Progenitor cell of endocrine pancreas (in vitro differentiated cells): ENCODE measurements at regions not wholly inside any gene's neighbourhood (a gene's known extent, or its start where the extent isn't known, plus 50 kb on each side); places are given as distances from the start of the nearest gene placed in this dataset.
A peak's percentile ranks its signal among the peaks of the same experiment; 100 is the strongest.

Experiments
- DNase-seq: peaks from one replicate; pipeline ENCODE4 v3.0.0; 2021; ENCODE audit warnings: low spot score; ENCODE audit not compliant: unreplicated experiment
- H3K27ac Mint-ChIP-seq: 2 replicates; pipeline ENCODE4 v1.8.0; 2021; ENCODE audit warnings: mild to moderate bottlenecking, moderate library complexity, mixed read lengths
- H3K27me3 Mint-ChIP-seq: 2 replicates; pipeline ENCODE4 v1.8.0; 2021; ENCODE audit warnings: mixed read lengths
- H3K36me3 Mint-ChIP-seq: 2 replicates; pipeline ENCODE4 v1.8.0; 2022; ENCODE audit warnings: mixed read lengths; ENCODE audit not compliant: insufficient read depth
- H3K4me1 Mint-ChIP-seq: 2 replicates; pipeline ENCODE4 v1.8.0; 2021; ENCODE audit warnings: low read depth, mixed read lengths
- H3K4me3 Mint-ChIP-seq: 2 replicates; pipeline ENCODE4 v1.8.0; 2021; ENCODE audit warnings: low read depth, mild to moderate bottlenecking, moderate library complexity, mixed read lengths
- H3K9me3 Mint-ChIP-seq: 2 replicates; pipeline ENCODE4 v1.8.0; 2021; ENCODE audit warnings: low read depth, mixed read lengths
- CTCF ChIP-seq: fragments of 200-600 bp; sonication (generic); IDR thresholded peaks from one replicate; pipeline ENCODE4 v1.5.0; 2021; ENCODE audit warnings: antibody characterized with exemption, mild to moderate bottlenecking; ENCODE audit not compliant: unreplicated experiment

- no peak overlapping the region for H3K4me3 Mint-ChIP-seq
- peaks cover 3% of the 10 kb centered on the region for H3K27me3 Mint-ChIP-seq
These were observed 164.7 kb upstream of the KLF6 start for GRCh38 chr10:3949711-3950110.

GRCh38 chr10:3948843-3949242, 163.8 kb upstream of the KLF6 start:
- no peak overlapping the region for H3K4me3 Mint-ChIP-seq
- DNase-seq, result no peak
- H3K4me1 Mint-ChIP-seq, result peaks cover 9% of the 10 kb centered on the region
- no peak for TF ChIP-seq CTCF
- no peaks in the 10 kb centered on the region for H3K36me3 Mint-ChIP-seq
- peaks cover 3% of the 10 kb centered on the region for H3K27me3 Mint-ChIP-seq
- no peaks in the 10 kb centered on the region for H3K9me3 Mint-ChIP-seq
- no peak overlapping the region for H3K27ac Mint-ChIP-seq

More at GRCh38 chr10:3949711-3950110, 164.7 kb upstream of the KLF6 start:
- Mint-ChIP-seq H3K4me1 (peaks cover 9% of the 10 kb centered on the region), H3K9me3 (no peaks in the 10 kb centered on the region), H3K27ac (no peak overlapping the region), H3K36me3 (no peaks in the 10 kb centered on the region)
- TF ChIP-seq CTCF, result no peak
- no peak for DNase-seq

- TF ChIP-seq CTCF, result no peak
- Mint-ChIP-seq H3K36me3 (no peaks in the 10 kb centered on the region), H3K27ac (peak overlapping the region; percentile 42), H3K4me1 (peaks cover 9% of the 10 kb centered on the region), H3K27me3 (peaks cover 22% of the 10 kb centered on the region), H3K9me3 (no peaks in the 10 kb centered on the region), H3K4me3 (no peak overlapping the region)
- no peak for DNase-seq
These were observed 161.5 kb upstream of the KLF6 start for GRCh38 chr10:3946234-3947229.

- H3K4me1 Mint-ChIP-seq, result peaks cover 9% of the 10 kb centered on the region
- DNase-seq, result no peak
- H3K9me3 Mint-ChIP-seq, result no peaks in the 10 kb centered on the region
- H3K36me3 Mint-ChIP-seq, result no peaks in the 10 kb centered on the region
- no peak overlapping the region for H3K4me3 Mint-ChIP-seq
- TF ChIP-seq CTCF, result no peak
- H3K27ac Mint-ChIP-seq, result no peak overlapping the region
- H3K27me3 Mint-ChIP-seq, result peaks cover 30% of the 10 kb centered on the region
These were observed 160.0 kb upstream of the KLF6 start for GRCh38 chr10:3945026-3945425.

- peaks cover 9% of the 10 kb centered on the region for H3K4me1 Mint-ChIP-seq
- no peak overlapping the region for H3K27ac Mint-ChIP-seq
- no peaks in the 10 kb centered on the region for H3K9me3 Mint-ChIP-seq
- no peak overlapping the region for H3K4me3 Mint-ChIP-seq
- no peaks in the 10 kb centered on the region for H3K36me3 Mint-ChIP-seq
- no peak for DNase-seq
- peaks cover 30% of the 10 kb centered on the region for H3K27me3 Mint-ChIP-seq
- no peak for TF ChIP-seq CTCF
These were observed 159.6 kb upstream of the KLF6 start for GRCh38 chr10:3944591-3944990.
